GM12891 (cell line): ENCODE measurements at regions not wholly inside any gene's neighbourhood (a gene's known extent, or its start where the extent isn't known, plus 50 kb on each side); places are given as distances from the start of the nearest gene placed in this dataset.

ENCODE experiments used
- PAX5 ChIP-seq: IDR thresholded peaks from 2 replicates; pipeline ENCODE4 v1.6.1; 2011; ENCODE audit warnings: low read length, moderate library complexity, mild to moderate bottlenecking; ENCODE audit not compliant: insufficient read depth, severe bottlenecking
- POLR2A ChIP-seq: IDR thresholded peaks from 2 replicates; pipeline ENCODE4 v1.6.1; 2011; ENCODE audit warnings: low read depth, low read length, control low read depth
- POLR2AphosphoS5 ChIP-seq: IDR thresholded peaks from 2 replicates; pipeline ENCODE4 v1.6.1; 2011; ENCODE audit warnings: low read depth, low read length, control low read depth
- SPI1 ChIP-seq: IDR thresholded peaks from 2 replicates; pipeline ENCODE4 v1.6.1; 2011; ENCODE audit warnings: low read depth, low read length, control low read depth
- TAF1 ChIP-seq: IDR thresholded peaks from 2 replicates; pipeline ENCODE4 v1.6.1; 2011; ENCODE audit warnings: low read depth, low read length, control low read depth

DNA sequence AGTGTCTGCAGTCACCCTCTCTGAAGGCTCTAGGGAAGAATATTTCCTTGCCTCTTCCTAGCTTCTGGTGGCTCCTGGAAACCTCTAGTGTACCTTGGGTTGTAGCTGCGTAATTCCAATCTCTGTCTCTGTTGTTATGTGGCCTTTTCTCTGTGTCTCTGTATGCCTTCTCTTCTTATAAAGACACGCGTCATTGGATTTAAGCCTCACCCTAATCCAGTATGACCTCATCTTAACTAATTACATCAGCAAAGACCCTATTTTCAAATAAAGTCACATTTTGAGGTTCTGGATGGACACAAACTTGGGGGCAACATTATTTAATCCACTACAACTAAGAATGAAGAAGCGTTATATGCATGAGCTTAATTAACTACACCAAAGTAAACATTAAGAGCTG lies 111.4 kb upstream of the ZNF184 start:
- no peak for TF ChIP-seq TAF1
- no peak for TF ChIP-seq POLR2A
- no peak for TF ChIP-seq POLR2AphosphoS5
- TF ChIP-seq SPI1 = no peak
- TF ChIP-seq PAX5 = no peak
